Activated CD4-positive, alpha-beta memory T cell treated with anti-CD3 and anti-CD28 coated beads, Interleukin-2, amount 10 ng/mL, durations not matched to agents 7 days and 5 days (primary cell): ENCODE measurements at regions not wholly inside any gene's neighbourhood (a gene's known extent, or its start where the extent isn't known, plus 50 kb on each side); places are given as distances from the start of the nearest gene placed in this dataset.

ENCODE experiments used
- CTCF ChIA-PET: fragments of 350-600 bp; sonication (Branson Sonifier 250); formaldehyde crosslinking; loops from one replicate; lab custom pipeline; 2021; ENCODE audit warnings: antibody characterized with exemption, inconsistent platforms; lab: Charles Lee
- POLR2A ChIA-PET: fragments of 350-600 bp; sonication (Branson Sonifier 250); formaldehyde crosslinking; loops from one replicate; lab custom pipeline; 2021; ENCODE audit warnings: antibody characterized with exemption; lab: Charles Lee
- DNase-seq: peaks from one replicate; pipeline ENCODE4 v3.0.0-alpha.2; 2020
- H3K27ac Mint-ChIP-seq: one replicate; pipeline ENCODE4 v1.8.0; 2021; ENCODE audit warnings: mild to moderate bottlenecking, mixed read lengths
- H3K27me3 Mint-ChIP-seq: one replicate; pipeline ENCODE4 v1.8.0; 2021; ENCODE audit warnings: mixed read lengths
- H3K36me3 Mint-ChIP-seq: one replicate; pipeline ENCODE4 v1.8.0; 2021; ENCODE audit warnings: low read depth, mixed read lengths
- H3K4me1 Mint-ChIP-seq: one replicate; pipeline ENCODE4 v1.8.0; 2021; ENCODE audit warnings: mixed read lengths
- H3K4me3 Mint-ChIP-seq: one replicate; pipeline ENCODE4 v1.8.0; 2021; ENCODE audit warnings: mild to moderate bottlenecking, mixed read lengths
- H3K9me3 Mint-ChIP-seq: one replicate; pipeline ENCODE4 v1.8.0; 2021; ENCODE audit warnings: mixed read lengths

DNA sequence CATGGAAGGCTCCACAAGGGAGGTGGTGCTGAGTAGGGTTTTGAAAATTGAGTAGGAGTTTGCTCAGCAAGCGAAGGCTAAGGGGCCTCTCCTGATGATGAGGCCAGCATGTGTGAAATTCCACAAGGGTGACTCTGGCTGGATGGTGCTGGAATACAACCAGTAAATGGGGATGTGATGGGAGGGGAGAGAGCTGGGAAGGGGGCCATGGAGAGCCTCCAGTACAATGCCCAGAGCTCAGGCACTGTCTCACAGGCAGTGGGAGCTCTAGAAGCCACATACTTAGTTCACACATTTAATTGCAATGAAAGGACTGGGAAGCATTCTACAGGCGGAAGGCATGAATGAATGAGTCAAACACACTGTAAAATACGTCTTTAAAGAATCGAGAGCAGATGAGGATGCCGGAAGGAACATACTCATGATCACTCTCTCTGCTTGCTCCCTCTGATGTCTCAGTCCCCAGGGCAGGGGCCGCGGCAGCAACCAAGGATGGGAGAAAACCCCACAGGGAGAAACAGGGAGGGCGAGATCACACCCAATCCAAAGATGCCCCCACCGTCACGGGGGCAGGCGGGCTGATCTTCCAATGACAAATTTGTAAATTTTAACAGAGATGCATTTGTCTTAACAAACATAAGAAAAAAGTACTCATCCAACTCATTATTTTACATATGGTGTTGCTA, 261.0 kb downstream of the NSG2 start:
- CTCF ChIA-PET = no interaction called here

DNA sequence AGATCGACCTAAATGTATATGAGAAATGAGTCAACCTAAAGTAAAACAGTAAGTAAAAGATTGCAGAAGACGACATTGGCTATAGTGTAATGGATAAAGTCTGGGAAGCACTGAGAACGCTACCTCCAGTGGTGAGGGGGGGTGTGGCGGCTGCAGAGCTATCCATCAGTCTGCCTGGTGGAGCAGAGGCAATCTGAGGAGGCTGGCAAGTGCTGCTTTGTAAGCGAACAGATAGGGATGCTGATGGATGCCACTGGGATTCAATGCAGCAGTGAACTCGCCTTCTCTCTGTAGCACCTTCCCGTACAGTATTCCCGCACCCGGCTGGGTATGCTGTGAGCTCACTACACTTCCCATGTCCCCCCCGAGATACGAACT, 261.5 kb downstream of the NSG2 start:
- no peak for DNase-seq
- Mint-ChIP-seq H3K27me3 (peaks cover 9% of the 10 kb centered on the region), H3K27ac (no peak overlapping the region), H3K9me3 (no peaks in the 10 kb centered on the region), H3K4me1 (peaks cover 1% of the 10 kb centered on the region), H3K4me3 (no peak overlapping the region), H3K36me3 (no peaks in the 10 kb centered on the region)
- CTCF ChIA-PET = no interaction called here
- POLR2A ChIA-PET = no interaction called here

More for the DNA sequence above, 261.0 kb downstream of the NSG2 start:
- Mint-ChIP-seq H3K9me3 (no peaks in the 10 kb centered on the region), H3K36me3 (no peaks in the 10 kb centered on the region), H3K27me3 (peaks cover 9% of the 10 kb centered on the region), H3K4me3 (no peak overlapping the region), H3K27ac (no peak overlapping the region), H3K4me1 (peaks cover 1% of the 10 kb centered on the region)
- POLR2A ChIA-PET = no interaction called here
- no peak for DNase-seq

GRCh38 chr5:174307656-174308271, 262.3 kb downstream of the NSG2 start:
- ChIA-PET CTCF (no interaction called here), POLR2A (no interaction called here)
- Mint-ChIP-seq H3K9me3 (no peaks in the 10 kb centered on the region), H3K27ac (no peak overlapping the region), H3K4me1 (peaks cover 1% of the 10 kb centered on the region), H3K4me3 (no peak overlapping the region), H3K36me3 (no peaks in the 10 kb centered on the region), H3K27me3 (peaks cover 12% of the 10 kb centered on the region)
- DNase-seq = no peak

DNA sequence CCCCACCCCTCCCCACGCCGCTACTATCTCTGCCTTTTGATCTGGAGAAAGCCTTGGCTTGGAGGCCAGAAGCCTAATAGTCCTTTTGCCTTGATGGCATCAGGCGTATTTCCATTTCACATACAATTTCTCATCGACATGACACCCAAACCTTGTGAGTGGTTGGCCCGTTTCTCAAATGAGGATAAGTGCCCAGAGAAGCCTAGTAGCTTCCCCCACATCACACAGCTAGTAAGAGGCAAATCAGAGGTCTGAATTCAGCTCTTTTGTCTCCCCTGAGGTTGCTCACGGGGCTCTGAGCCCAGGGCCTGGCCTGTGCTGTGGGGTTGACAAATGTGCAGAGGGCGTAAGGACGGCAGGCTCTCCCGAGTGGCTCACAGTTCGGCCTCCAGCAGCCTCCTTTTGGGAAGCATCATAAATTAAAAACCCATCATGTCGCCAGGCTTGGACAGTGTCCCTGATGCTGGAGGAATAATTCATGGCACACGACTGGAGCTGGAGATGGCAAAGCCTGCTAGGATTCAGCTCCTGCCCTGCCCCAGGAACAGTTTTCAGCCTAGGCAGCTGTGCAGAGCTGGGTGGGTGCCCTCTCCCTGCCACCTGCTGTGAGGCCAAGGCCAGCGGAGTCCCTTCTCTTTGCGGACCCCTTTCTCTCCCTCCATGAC, 263.8 kb downstream of the NSG2 start:
- CTCF ChIA-PET = interaction anchor here (0.6 kb wide), 1 partner anchor 396 kb away, joined by 3 read pairs; no protein-coding TSS in a partner anchor
- no peaks in the 10 kb centered on the region for H3K36me3 Mint-ChIP-seq
- H3K9me3 Mint-ChIP-seq = no peaks in the 10 kb centered on the region
- POLR2A ChIA-PET = no interaction called here
- no peak overlapping the region for H3K27ac Mint-ChIP-seq
- H3K4me1 Mint-ChIP-seq = peaks cover 1% of the 10 kb centered on the region
- H3K27me3 Mint-ChIP-seq = peaks cover 14% of the 10 kb centered on the region
- no peak for DNase-seq
- H3K4me3 Mint-ChIP-seq = no peak overlapping the region

DNA sequence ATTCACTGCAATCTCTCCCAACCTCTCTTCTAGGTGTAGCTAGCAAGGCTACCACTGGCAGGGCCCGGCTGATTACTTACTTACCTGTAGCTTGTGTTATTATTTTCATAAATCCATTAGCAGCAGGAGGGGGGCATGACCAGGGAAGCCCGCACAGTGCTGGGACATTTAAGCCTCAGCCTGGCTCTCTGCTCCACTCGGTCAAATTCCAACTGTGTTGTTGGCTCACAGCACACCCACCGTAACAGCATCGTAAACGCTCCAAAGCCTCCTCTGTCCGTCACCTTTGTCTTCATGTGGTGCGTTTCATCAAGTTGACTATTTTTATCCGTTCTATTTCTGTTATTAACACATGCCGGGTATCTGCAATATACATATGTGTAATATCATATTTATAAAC, 264.7 kb downstream of the NSG2 start:
- H3K4me3 Mint-ChIP-seq = no peak overlapping the region
- ChIA-PET CTCF (interaction anchor here (2.7 kb wide), 1 partner anchor 265 kb away, joined by 9 read pairs; the partner anchor contains the start of gene NSG2), POLR2A (no interaction called here)
- H3K36me3 Mint-ChIP-seq = no peaks in the 10 kb centered on the region
- H3K27ac Mint-ChIP-seq = no peak overlapping the region
- H3K9me3 Mint-ChIP-seq = no peaks in the 10 kb centered on the region
- H3K4me1 Mint-ChIP-seq = peaks cover 1% of the 10 kb centered on the region
- no peak for DNase-seq
- peaks cover 14% of the 10 kb centered on the region for H3K27me3 Mint-ChIP-seq

DNA sequence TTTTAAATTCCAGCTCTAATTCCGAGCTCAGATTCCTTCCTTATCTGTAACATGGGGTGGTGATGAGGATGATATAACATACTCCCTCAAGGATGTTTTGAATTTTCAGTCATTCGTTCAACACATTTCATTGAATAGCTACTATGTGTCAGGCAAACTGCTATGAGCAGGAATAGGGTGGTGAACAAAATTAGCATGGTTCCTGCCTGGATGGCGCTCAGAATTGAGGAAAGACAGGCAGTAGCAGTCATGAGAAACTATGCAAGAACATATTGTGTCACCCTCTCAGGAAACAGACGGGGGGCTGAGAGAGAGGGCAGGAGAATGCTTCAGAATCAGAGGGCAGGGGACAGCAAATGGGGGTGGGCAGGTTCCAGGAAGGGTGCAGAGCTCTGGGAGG, 265.2 kb downstream of the NSG2 start:
- ChIA-PET CTCF (interaction anchor here (2.0 to 2.7 kb wide), 2 partner anchors 16 to 265 kb away, joined by 8 to 9 read pairs; partner anchors contain the start of gene NSG2), POLR2A (no interaction called here)
- no peaks in the 10 kb centered on the region for H3K36me3 Mint-ChIP-seq
- no peak overlapping the region for H3K4me3 Mint-ChIP-seq
- no peak for DNase-seq
- H3K4me1 Mint-ChIP-seq = peaks cover 1% of the 10 kb centered on the region
- no peak overlapping the region for H3K27ac Mint-ChIP-seq
- peaks cover 14% of the 10 kb centered on the region for H3K27me3 Mint-ChIP-seq
- H3K9me3 Mint-ChIP-seq = no peaks in the 10 kb centered on the region

DNA sequence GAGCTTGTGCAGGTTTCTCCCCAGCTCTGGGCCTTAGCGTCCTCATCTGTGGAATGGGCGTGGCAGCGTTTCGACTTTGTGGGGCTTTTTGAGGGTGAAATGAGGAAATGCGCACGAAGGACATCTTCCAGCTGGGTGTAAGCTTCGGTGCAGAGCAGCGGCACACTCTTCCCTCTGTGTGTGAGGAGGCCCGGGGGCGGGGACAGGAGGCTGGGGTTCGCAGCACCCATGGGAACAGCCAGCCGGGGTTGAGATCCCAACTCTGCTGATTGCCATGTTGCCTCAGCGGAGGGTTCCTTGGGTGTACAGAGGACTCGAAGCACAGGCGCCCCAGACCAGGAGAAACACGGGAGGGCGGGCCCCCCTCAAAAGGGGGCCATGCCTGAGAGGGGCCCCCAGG, 265.6 kb downstream of the NSG2 start:
- Mint-ChIP-seq H3K4me1 (peaks cover 1% of the 10 kb centered on the region), H3K27ac (no peak overlapping the region), H3K4me3 (no peak overlapping the region), H3K27me3 (peaks cover 14% of the 10 kb centered on the region), H3K9me3 (no peaks in the 10 kb centered on the region), H3K36me3 (no peaks in the 10 kb centered on the region)
- DNase-seq = no peak
- POLR2A ChIA-PET = no interaction called here
- CTCF ChIA-PET = interaction anchor here (0.7 to 2.7 kb wide), 13 partner anchors 9 to 694 kb away, joined by 3 to 17 read pairs (median 4); partner anchors contain the start of genes BOD1 and NSG2

DNA sequence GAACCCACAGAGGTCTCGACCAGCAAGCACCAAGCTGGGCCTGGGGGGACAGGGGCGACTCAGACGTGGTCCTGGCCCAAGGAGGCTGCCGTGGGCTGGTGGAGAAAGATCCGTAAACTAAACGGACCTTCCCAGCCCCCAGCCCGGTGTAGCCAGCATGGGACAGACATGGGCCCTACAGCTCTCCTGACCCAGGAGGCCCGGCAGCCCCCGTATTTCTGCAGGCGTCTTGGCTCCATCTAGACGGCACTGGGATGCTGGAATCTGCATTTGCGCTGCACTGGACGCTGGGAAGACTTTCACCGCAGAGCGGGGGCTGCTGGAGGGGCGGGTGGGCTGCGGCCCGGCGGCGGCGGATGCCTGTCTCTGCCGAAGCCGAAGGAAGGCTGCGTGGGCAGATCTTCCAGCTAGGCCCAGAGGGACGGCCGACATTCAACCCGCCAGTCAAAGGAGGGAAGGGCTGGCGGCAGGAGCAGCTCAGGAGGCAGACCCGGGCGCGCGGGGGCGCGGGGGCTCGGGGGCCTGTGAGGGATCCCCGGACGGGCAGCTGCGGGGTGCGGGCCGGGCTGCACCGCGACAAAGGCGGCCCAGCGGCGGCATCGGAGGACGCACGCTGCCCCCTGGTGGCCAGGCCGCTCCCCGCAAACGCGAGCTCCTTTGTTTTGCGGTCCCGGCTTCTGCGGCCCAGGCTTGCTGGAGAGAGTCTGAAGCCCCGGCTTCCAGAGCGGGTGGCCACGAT, 266.2 kb downstream of the NSG2 start:
- no peaks in the 10 kb centered on the region for H3K9me3 Mint-ChIP-seq
- ChIA-PET POLR2A (no interaction called here), CTCF (interaction anchor here (0.7 to 2.7 kb wide), 15 partner anchors 9 to 720 kb away, joined by 3 to 17 read pairs (median 4); partner anchors contain the start of genes BOD1 and NSG2)
- peaks cover 14% of the 10 kb centered on the region for H3K27me3 Mint-ChIP-seq
- peak; percentile 63 for DNase-seq
- H3K27ac Mint-ChIP-seq = no peak overlapping the region
- H3K36me3 Mint-ChIP-seq = no peaks in the 10 kb centered on the region
- H3K4me3 Mint-ChIP-seq = no peak overlapping the region
- peaks cover 1% of the 10 kb centered on the region for H3K4me1 Mint-ChIP-seq

- DNase-seq = no peak
- no peak overlapping the region for H3K4me3 Mint-ChIP-seq
- CTCF ChIA-PET = interaction anchor here (0.9 to 2.7 kb wide), 14 partner anchors 10 to 721 kb away, joined by 3 to 17 read pairs (median 4); partner anchors contain the start of genes BOD1 and NSG2
- H3K27me3 Mint-ChIP-seq = peaks cover 14% of the 10 kb centered on the region
- H3K36me3 Mint-ChIP-seq = no peaks in the 10 kb centered on the region
- no peak overlapping the region for H3K27ac Mint-ChIP-seq
- POLR2A ChIA-PET = no interaction called here
- no peaks in the 10 kb centered on the region for H3K9me3 Mint-ChIP-seq
- peaks cover 1% of the 10 kb centered on the region for H3K4me1 Mint-ChIP-seq
Observed at GRCh38 chr5:174312270-174312617, 266.7 kb downstream of the NSG2 start.

GRCh38 chr5:174312641-174313040, 267.1 kb downstream of the NSG2 start:
- ChIA-PET CTCF (interaction anchor here (0.9 to 2.7 kb wide), 12 partner anchors 10 to 721 kb away, joined by 3 to 17 read pairs (median 4); partner anchors contain the start of genes BOD1 and NSG2), POLR2A (no interaction called here)
- Mint-ChIP-seq H3K27ac (no peak overlapping the region), H3K36me3 (no peaks in the 10 kb centered on the region), H3K4me1 (peaks cover 1% of the 10 kb centered on the region), H3K4me3 (no peak overlapping the region), H3K9me3 (no peaks in the 10 kb centered on the region), H3K27me3 (peaks cover 14% of the 10 kb centered on the region)
- DNase-seq = no peak

DNA sequence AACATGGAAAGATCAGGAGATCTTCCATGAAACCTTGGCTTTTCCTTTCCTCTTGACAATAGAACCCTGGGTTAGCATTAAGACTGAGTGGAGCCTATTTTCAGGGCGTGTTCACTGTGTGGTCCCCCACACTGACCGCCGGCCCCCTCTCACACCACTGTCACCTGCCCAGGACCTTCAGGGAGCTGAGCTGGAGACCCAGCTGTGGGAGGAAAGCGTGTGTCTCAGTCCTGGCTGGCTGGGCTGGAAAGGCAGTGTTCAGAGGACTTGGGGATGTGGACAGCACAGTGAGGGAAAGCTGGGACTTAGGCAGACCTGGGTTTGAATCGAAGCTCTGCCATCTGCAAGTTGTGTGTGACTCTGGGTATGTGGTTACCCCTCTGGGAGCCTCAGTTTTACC, 268.1 kb downstream of the NSG2 start:
- POLR2A ChIA-PET = no interaction called here
- Mint-ChIP-seq H3K9me3 (no peaks in the 10 kb centered on the region), H3K36me3 (no peaks in the 10 kb centered on the region), H3K27me3 (peaks cover 14% of the 10 kb centered on the region), H3K27ac (no peak overlapping the region), H3K4me1 (peaks cover 1% of the 10 kb centered on the region), H3K4me3 (no peak overlapping the region)
- CTCF ChIA-PET = no interaction called here
- no peak for DNase-seq

DNA sequence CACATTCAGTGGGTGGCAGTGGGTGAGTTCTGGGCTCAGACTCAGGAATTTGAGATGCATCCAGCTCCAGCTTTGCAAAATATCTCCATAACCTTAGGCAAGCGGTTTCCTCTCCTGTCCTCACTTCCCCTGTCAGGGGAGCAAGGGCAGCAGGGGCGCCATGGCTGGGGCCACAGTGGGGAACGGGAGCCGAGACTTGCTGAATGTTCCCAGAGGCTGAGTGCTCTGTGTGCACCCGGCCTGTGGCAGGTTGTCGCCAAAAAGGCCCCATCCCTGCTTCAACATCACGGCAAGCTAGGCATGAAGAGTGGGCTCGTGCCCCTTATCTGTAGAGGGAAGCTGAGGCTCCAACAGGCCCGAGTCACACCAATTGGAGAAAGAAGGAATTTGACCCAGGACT, 268.8 kb downstream of the NSG2 start:
- Mint-ChIP-seq H3K9me3 (no peaks in the 10 kb centered on the region), H3K27ac (no peak overlapping the region), H3K4me1 (peaks cover 1% of the 10 kb centered on the region), H3K36me3 (no peaks in the 10 kb centered on the region), H3K27me3 (peaks cover 16% of the 10 kb centered on the region), H3K4me3 (no peak overlapping the region)
- ChIA-PET POLR2A (no interaction called here), CTCF (no interaction called here)
- DNase-seq = no peak

- H3K27me3 Mint-ChIP-seq = peaks cover 14% of the 10 kb centered on the region
- ChIA-PET POLR2A (no interaction called here), CTCF (no interaction called here)
- peaks cover 1% of the 10 kb centered on the region for H3K4me1 Mint-ChIP-seq
- DNase-seq = no peak
- no peaks in the 10 kb centered on the region for H3K9me3 Mint-ChIP-seq
- no peak overlapping the region for H3K27ac Mint-ChIP-seq
- no peak overlapping the region for H3K4me3 Mint-ChIP-seq
- H3K36me3 Mint-ChIP-seq = no peaks in the 10 kb centered on the region
Observed at GRCh38 chr5:174315471-174315870, 270.0 kb downstream of the NSG2 start.
